Skeletal muscle tissue (tissue), 3 donors: ENCODE measurements at regions not wholly inside any gene's neighbourhood (a gene's known extent, or its start where the extent isn't known, plus 50 kb on each side); places are given as distances from the start of the nearest gene placed in this dataset.
"Not testable (repeated sequence)": the region's sequence is repeated elsewhere in the genome, so short reads cannot be mapped to it uniquely, and the experiment has no call there.

Source experiments
- H3K27ac ChIP-seq: one replicate; pipeline ENCODE4 v1.7.0; 2013; ENCODE audit warnings: mild to moderate bottlenecking, low read depth, low read length, inconsistent platforms
- H3K27me3 ChIP-seq, 3 donors: one replicate each; pipeline ENCODE4 v1.7.0; 2013; ENCODE audit warnings: low read length in 3 of 3; ENCODE audit not compliant: control insufficient read depth in 3 of 3, insufficient read depth in 3 of 3
- H3K36me3 ChIP-seq, 3 donors: one replicate each; pipeline ENCODE4 v1.7.0; 2013; ENCODE audit warnings: low read length in 3 of 3; ENCODE audit not compliant: control insufficient read depth in 3 of 3, insufficient read depth in 3 of 3
- H3K4me1 ChIP-seq, 3 donors: one replicate each; pipeline ENCODE4 v1.7.0; 2013; ENCODE audit warnings: low read length in 3 of 3, mild to moderate bottlenecking in 3 of 3; ENCODE audit not compliant: control insufficient read depth in 3 of 3, insufficient read depth in 3 of 3
- H3K4me3 ChIP-seq, 3 donors: one replicate each; pipeline ENCODE4 v1.7.0; 2013; ENCODE audit warnings: low read length in 3 of 3
- H3K9ac ChIP-seq, 3 donors: one replicate each; pipeline ENCODE4 v1.7.0; 2013; ENCODE audit warnings: low read length in 3 of 3, mild to moderate bottlenecking in 3 of 3, moderate library complexity in 2 of 3, low read depth in 1 of 3
- H3K9me3 ChIP-seq, 3 donors: one replicate each; pipeline ENCODE4 v1.7.0; 2013; ENCODE audit warnings: low read length in 3 of 3; ENCODE audit not compliant: control insufficient read depth in 3 of 3
- donor health status: Osteomylitis.

DNA sequence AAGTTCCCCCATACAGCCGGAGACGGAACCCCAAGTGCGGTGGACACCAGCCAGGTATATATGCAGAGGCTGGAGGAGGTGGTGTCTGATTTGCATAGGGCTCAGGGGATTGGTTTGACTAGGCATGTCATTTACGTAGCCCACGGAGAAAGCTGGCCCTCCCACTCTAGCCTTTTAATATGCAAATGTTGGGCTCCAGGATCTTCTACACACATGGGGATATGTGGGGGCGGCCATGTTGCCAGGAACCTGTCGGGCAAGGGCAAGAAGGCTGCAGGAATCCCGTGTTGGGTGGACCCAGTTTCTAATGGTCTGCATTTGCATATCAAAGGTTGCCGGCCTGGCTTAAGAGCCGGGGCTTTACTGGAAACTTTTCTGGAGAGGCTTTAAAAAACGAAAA lies 57.4 kb downstream of the FTHL17 start:
- not testable (repeated sequence) for H3K4me1 ChIP-seq, H3K4me3 ChIP-seq, H3K9ac ChIP-seq, H3K27me3 ChIP-seq, H3K9me3 ChIP-seq, H3K27ac ChIP-seq, H3K36me3 ChIP-seq

DNA sequence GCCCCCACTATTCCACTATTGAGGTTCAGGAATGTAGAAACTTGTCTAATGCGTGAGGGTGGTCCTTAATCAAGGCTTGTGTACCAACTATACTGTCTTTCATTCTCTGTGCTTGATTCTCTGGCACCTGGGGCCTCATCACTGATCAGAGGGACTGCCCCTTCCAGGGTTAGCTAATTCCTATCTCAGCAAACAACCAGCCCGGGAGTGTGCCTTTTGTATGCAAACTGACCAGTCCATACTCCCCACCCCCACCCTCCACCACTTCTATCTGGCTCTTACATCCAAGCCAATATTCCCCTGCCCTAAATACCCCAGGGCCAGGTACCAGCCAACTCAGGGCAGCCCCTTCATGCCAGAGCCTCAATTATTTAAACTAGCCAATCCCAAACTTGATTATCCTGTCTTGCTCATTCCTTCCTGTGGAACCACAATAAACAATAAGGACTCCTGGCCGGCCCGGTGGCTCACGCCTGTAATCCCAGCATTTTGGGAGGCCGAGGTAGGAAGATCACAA lies 59.3 kb downstream of the FTHL17 start:
- Histone ChIP-seq H3K4me1 (no peaks in the 10 kb centered on the region), H3K36me3 (no peaks in the 10 kb centered on the region), H3K9ac (no peak overlapping the region), H3K27me3 (peaks cover 0 to 3% (median 0%) of the 10 kb centered on the region in 3 donors), H3K4me3 (no peak overlapping the region), H3K9me3 (no peaks in the 10 kb centered on the region), H3K27ac (no peak overlapping the region)

DNA sequence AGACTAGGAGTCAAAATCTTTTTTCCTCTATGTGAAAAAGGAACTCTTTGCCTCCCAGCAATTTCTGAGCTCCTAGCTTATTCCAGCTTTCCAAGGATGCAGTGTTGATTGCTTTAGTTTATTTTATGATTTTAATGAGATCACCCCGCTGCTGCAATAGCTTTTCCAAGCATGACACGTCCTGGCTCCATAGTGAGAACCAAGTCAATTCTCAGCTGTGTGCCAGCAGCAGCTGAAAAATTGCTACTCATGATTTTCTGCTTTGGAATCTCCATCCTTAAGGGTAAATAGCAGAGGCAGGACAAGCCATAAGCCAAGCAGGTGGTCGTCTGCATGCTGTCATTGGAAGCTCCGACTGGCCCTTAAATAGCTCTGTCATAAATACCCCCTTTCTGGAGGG lies 64.5 kb downstream of the FTHL17 start:
- Histone ChIP-seq H3K27me3 (peaks cover 0 to 7% (median 0%) of the 10 kb centered on the region in 3 donors), H3K36me3 (no peaks in the 10 kb centered on the region), H3K9ac (no peak overlapping the region), H3K4me1 (no peaks in the 10 kb centered on the region), H3K27ac (no peak overlapping the region), H3K4me3 (no peak overlapping the region), H3K9me3 (no peaks in the 10 kb centered on the region)

DNA sequence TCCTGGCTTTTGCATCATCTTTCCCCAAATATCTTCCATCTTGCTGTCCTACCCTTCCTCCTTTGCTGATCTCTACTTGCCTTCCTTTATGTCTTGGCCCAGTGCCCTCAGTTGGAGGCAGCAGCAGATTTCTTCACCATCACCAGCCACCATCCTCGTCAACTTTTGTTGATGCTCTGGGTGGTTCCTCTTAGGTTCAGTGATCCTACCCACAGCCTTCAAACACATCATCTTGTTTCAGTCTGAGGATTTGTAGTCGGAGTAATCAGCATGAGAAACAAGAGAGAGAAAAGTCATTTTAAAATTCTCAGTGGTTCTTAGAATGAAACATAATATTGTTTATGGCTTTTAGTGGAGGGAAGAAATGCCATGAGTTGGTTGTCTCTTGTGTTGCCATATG lies 65.8 kb downstream of the FTHL17 start:
- Histone ChIP-seq H3K4me1 (no peaks in the 10 kb centered on the region), H3K27me3 (peaks cover 0 to 7% (median 0%) of the 10 kb centered on the region in 3 donors), H3K4me3 (no peak overlapping the region), H3K9ac (no peak overlapping the region), H3K36me3 (no peaks in the 10 kb centered on the region), H3K27ac (no peak overlapping the region), H3K9me3 (no peaks in the 10 kb centered on the region)

DNA sequence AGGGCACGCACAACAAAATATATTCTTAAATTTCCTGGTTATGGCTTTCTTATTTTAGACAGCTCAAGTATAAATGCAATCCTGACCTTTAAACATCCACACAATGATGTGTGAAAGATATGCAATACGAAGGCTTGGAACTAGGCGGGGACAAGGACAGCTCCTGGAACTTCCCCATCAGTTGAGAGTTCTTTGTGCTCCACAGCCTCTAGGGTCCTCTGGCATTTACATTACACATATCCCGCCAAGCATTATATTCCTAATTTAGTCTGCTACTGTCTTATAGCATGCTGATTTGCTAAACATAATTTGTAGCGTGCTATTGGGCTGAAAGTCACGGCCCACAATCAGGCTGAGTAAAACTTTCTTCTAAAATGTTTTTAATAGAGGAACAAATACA lies 74.4 kb downstream of the FTHL17 start:
- Histone ChIP-seq H3K4me1 (no peaks in the 10 kb centered on the region), H3K9ac (no peak overlapping the region), H3K36me3 (no peaks in the 10 kb centered on the region), H3K4me3 (no peak overlapping the region), H3K27me3 (no peaks in the 10 kb centered on the region), H3K27ac (no peak overlapping the region), H3K9me3 (no peaks in the 10 kb centered on the region)

DNA sequence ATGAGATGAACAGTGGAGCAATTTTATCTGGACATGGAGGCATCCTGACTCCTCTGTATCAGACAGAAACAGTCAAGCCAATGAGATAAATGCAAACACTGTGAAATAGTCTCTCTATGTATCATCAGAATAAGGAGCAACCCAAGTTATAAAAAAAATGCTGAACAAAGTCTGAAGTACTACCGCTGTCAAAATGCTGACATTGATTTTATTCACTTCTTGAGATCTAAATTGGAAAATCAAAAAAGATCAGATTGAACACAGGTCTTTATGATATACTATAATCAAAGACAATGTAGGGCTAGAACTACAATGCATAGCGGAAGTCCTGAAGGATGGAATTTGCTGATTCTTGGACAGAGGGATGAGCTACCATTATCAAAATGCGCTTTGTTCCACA lies 76.1 kb downstream of the FTHL17 start:
- Histone ChIP-seq H3K4me3 (no peak overlapping the region), H3K27ac (no peak overlapping the region), H3K36me3 (no peaks in the 10 kb centered on the region), H3K27me3 (no peaks in the 10 kb centered on the region), H3K9ac (no peak overlapping the region), H3K9me3 (no peaks in the 10 kb centered on the region), H3K4me1 (no peaks in the 10 kb centered on the region)

DNA sequence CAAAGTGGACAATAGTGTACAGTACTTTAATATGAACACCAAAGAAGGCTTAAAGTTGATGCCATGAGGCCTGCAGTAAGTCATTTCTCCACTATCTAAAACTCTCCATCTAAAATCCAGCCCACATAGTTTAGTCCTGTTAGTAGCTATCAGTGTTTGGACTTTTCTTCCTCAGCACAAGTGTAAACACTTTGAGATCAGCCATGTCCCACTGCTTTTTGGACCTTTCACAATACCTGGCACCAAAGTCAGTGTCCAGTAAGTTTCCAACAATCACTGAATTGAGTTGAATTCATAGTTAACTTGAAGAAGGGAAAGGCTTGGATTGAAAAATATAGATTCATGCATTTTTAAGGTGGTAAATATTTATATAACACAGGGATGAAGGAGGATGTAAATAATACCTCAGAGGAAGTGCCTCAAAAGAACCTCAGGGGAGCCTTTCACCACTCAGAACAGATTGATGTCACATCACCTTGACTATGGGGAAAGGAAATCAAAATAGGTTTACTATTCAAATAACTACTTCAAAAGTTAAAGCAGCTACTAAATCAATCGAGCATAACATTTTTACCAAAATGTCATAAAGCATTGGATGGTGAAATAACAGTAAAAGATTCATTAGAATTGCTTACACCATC lies 76.7 kb downstream of the FTHL17 start:
- no peak overlapping the region for H3K27ac ChIP-seq
- no peak overlapping the region for H3K9ac ChIP-seq
- no peaks in the 10 kb centered on the region for H3K36me3 ChIP-seq
- no peaks in the 10 kb centered on the region for H3K9me3 ChIP-seq
- H3K4me1 ChIP-seq: no peaks in the 10 kb centered on the region
- no peak overlapping the region for H3K4me3 ChIP-seq
- H3K27me3 ChIP-seq: no peaks in the 10 kb centered on the region

DNA sequence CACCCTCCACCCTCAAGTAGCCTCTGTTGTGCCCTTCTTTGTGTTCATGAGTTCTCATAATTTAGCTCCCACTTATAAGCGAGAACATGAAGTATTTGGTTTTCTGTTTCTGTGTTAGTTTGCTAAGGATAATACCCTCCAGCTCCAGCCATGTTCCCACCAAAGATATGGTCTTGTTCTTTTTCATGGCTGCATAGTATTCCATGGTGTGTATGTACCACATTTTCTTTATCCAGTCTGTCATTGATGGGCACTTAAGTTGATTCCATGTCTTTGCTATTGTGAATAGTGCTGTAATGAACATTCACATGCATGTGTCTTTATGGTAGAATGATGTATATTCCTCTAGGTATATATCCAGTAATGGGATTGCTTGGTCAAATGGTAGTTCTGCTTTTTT lies 77.8 kb downstream of the FTHL17 start:
- H3K27me3 ChIP-seq, H3K4me3 ChIP-seq, H3K9ac ChIP-seq: not testable (repeated sequence)

DNA sequence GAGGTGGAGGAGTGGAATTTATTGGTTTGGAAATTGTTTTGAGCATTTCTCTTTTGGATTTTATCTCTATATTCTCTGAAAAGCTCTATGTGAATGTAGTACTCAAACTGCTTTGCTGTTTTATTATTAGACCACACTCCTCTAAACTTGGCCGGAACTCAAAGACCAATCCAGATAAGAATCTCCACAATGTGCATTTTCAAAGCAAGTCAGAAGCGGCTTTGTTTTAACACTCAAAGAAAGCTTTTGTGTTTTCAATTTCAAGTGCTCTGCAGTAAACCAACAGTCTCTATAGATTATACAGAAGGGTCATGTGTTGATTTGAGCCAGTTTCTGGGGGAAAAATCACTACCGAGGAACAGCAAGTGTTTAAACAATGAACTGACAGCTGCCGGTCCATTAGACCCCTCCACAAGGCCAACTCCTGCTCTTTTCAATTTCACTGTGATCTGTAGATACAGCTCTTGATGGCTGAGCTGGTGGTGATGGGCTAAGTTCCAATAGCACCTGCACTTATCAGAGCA lies 79.4 kb downstream of the FTHL17 start:
- Histone ChIP-seq H3K27ac (no peak overlapping the region), H3K4me3 (no peak overlapping the region), H3K27me3 (no peaks in the 10 kb centered on the region), H3K9me3 (no peaks in the 10 kb centered on the region), H3K9ac (no peak overlapping the region), H3K4me1 (no peaks in the 10 kb centered on the region), H3K36me3 (no peaks in the 10 kb centered on the region)

More for the DNA sequence above, 77.8 kb downstream of the FTHL17 start:
- not testable (repeated sequence) for H3K36me3 ChIP-seq, H3K9me3 ChIP-seq, H3K27ac ChIP-seq, H3K4me1 ChIP-seq

DNA sequence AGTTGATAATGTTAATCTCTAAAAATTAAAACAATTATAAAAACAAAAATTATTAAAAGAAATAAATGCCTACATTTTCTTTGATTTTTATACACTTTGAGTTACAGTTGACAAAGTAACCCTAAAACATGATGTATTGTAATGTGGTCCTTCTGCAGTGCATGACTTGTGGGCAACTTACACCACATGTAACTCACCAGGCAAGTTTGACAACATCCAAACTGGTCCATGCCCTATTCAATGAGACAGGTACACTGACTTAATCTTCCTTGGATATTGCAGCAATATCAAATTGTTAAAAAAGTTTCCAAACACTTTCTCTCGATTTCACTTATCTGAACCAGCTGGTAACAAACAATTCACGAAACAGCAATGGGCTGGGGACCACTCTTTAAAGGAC lies 81.5 kb downstream of the FTHL17 start:
- Histone ChIP-seq H3K4me3 (no peak overlapping the region), H3K9me3 (no peaks in the 10 kb centered on the region), H3K27ac (no peak overlapping the region), H3K4me1 (no peaks in the 10 kb centered on the region), H3K9ac (no peak overlapping the region), H3K36me3 (no peaks in the 10 kb centered on the region), H3K27me3 (no peaks in the 10 kb centered on the region)
